ENCODE measurements at regions not wholly inside any gene's neighbourhood (a gene's known extent, or its start where the extent isn't known, plus 50 kb on each side); places are given as distances from the start of the nearest gene placed in this dataset.

GRCh38 chr11:116096272-116096995, 592.2 kb upstream of the CADM1 start:
- DNase-seq (ENCODE audit: low spot score), result no peak
- H3K27ac ChIP-seq, result no peak overlapping the region
- ChIA-PET POLR2A (ENCODE audit: low non-redundant PET) (no interaction called here), CTCF (interaction anchor here (0.9 kb wide), 1 partner anchor 24 kb away, joined by 3 read pairs; no protein-coding TSS in a partner anchor)
- TF ChIP-seq CTCF (conservative IDR thresholded peaks at IDR 0.05; ENCODE audit: low read depth), result no peak

- DNase-seq (ENCODE audit: low spot score), result no peak
- H3K27ac ChIP-seq, result no peak overlapping the region
- ChIA-PET CTCF (interaction anchor here (0.7 kb wide), 1 partner anchor 9 kb away, joined by 3 read pairs; no protein-coding TSS in a partner anchor), POLR2A (ENCODE audit: low non-redundant PET) (no interaction called here)
- no peak for TF ChIP-seq CTCF (conservative IDR thresholded peaks at IDR 0.05; ENCODE audit: low read depth)
Measured at GRCh38 chr11:116093481-116094270, 589.5 kb upstream of the CADM1 start.

- H3K27ac ChIP-seq, result no peak overlapping the region
- ChIA-PET CTCF (no interaction called here), POLR2A (ENCODE audit: low non-redundant PET) (no interaction called here)
- no peak for TF ChIP-seq CTCF (conservative IDR thresholded peaks at IDR 0.05; ENCODE audit: low read depth)
- DNase-seq (ENCODE audit: low spot score), result no peak
Measured at GRCh38 chr11:116093065-116093464, 588.9 kb upstream of the CADM1 start.

- H3K27ac ChIP-seq, result no peak overlapping the region
- TF ChIP-seq CTCF (conservative IDR thresholded peaks at IDR 0.05; ENCODE audit: low read depth), result no peak
- ChIA-PET CTCF (no interaction called here), POLR2A (ENCODE audit: low non-redundant PET) (no interaction called here)
- DNase-seq (ENCODE audit: low spot score), result no peak
Measured at GRCh38 chr11:116086426-116086825, 582.2 kb upstream of the CADM1 start.

GRCh38 chr11:116085031-116085635, 580.9 kb upstream of the CADM1 start:
- DNase-seq (ENCODE audit: low spot score), result no peak
- no peak for TF ChIP-seq CTCF (conservative IDR thresholded peaks at IDR 0.05; ENCODE audit: low read depth)
- POLR2A ChIA-PET (ENCODE audit: low non-redundant PET), result no interaction called here
- CTCF ChIA-PET, result interaction anchor here (0.6 kb wide), 1 partner anchor 8 kb away, joined by 3 read pairs; no protein-coding TSS in a partner anchor
- H3K27ac ChIP-seq, result no peak overlapping the region

- ChIA-PET POLR2A (ENCODE audit: low non-redundant PET) (no interaction called here), CTCF (interaction anchor here (0.6 kb wide), 1 partner anchor 9 kb away, joined by 3 read pairs; no protein-coding TSS in a partner anchor)
- DNase-seq (ENCODE audit: low spot score), result no peak
- no peak overlapping the region for H3K27ac ChIP-seq
- TF ChIP-seq CTCF (conservative IDR thresholded peaks at IDR 0.05; ENCODE audit: low read depth), result no peak
Measured at GRCh38 chr11:116084511-116084910, 580.3 kb upstream of the CADM1 start.
